Breast epithelium (tissue), 4 donors: ENCODE measurements at regions not wholly inside any gene's neighbourhood (a gene's known extent, or its start where the extent isn't known, plus 50 kb on each side); places are given as distances from the start of the nearest gene placed in this dataset.

Experiments used
- DNase-seq, 2 donors: peaks; one replicate each; pipeline ENCODE4 v3.0.0-alpha.2; 2019; ENCODE audit warnings: low spot score in 2 of 2
- H3K27ac ChIP-seq, 2 donors: fragments of 200-600 bp; sonication (generic) in 1 of 2; one replicate each; pipeline ENCODE4 v1.5.1; 2016 to 2019; ENCODE audit warnings: mild to moderate bottlenecking in 1 of 2
- H3K27me3 ChIP-seq, 2 donors: fragments of 200-600 bp; sonication (generic) in 1 of 2; one replicate each; pipeline versions ENCODE4 v1.5.1 to v1.6.0; 2017 to 2019; ENCODE audit warnings: control low read depth in 1 of 2, mild to moderate bottlenecking in 1 of 2
- H3K36me3 ChIP-seq: fragments of 200-600 bp; one replicate; pipeline ENCODE4 v1.5.1; 2019
- H3K4me1 ChIP-seq, 2 donors: fragments of 200-600 bp; sonication (generic); one replicate each; pipeline ENCODE4 v1.5.1; 2016 to 2019; ENCODE audit warnings: control low read depth in 1 of 2
- H3K4me3 ChIP-seq, 3 donors: fragments of 200-600 bp; sonication (generic); 1 replicate in 2 of 3; 2 replicates in 1 of 3; pipeline ENCODE4 v1.5.1; 2016 to 2019; ENCODE audit warnings: mild to moderate bottlenecking in 3 of 3, moderate library complexity in 2 of 3
- H3K9me3 ChIP-seq, 2 donors: fragments of 200-600 bp; sonication (generic) in 1 of 2; one replicate each; pipeline ENCODE4 v1.5.1; 2016 to 2019; ENCODE audit warnings: control low read depth in 1 of 2
- POLR2A ChIP-seq: fragments of 450-650 bp; IDR thresholded peaks from one replicate; pipeline ENCODE4 v1.6.1; 2016; ENCODE audit warnings: antibody characterized with exemption, mild to moderate bottlenecking, moderate library complexity
- POLR2AphosphoS5 ChIP-seq, 3 donors: sonication (generic); formaldehyde crosslinking; IDR thresholded peaks; one replicate each; pipeline ENCODE4 v1.6.1; 2017; ENCODE audit warnings: antibody characterized with exemption in 3 of 3
- intact Hi-C: fragments of 100-400 bp; cut with DNase I; formaldehyde crosslinking; loops from one replicate; pipeline ENCODE4 v1.15.1; 2023; ENCODE audit warnings: low total_unique reads
- TF ChIP-seq, protein P1 (sequence below), 3 donors: fragments of 450-650 bp; IDR thresholded peaks; one replicate each; pipeline ENCODE4 v1.5.1; 2016 to 2017; ENCODE audit warnings: antibody characterized with exemption in 3 of 3, mild to moderate bottlenecking in 3 of 3, moderate library complexity in 3 of 3

- TF ChIP-seq POLR2AphosphoS5 (IDR thresholded peaks at IDR 0.05) (no peak), POLR2A (no peak)
- TF ChIP-seq, protein P1, sequence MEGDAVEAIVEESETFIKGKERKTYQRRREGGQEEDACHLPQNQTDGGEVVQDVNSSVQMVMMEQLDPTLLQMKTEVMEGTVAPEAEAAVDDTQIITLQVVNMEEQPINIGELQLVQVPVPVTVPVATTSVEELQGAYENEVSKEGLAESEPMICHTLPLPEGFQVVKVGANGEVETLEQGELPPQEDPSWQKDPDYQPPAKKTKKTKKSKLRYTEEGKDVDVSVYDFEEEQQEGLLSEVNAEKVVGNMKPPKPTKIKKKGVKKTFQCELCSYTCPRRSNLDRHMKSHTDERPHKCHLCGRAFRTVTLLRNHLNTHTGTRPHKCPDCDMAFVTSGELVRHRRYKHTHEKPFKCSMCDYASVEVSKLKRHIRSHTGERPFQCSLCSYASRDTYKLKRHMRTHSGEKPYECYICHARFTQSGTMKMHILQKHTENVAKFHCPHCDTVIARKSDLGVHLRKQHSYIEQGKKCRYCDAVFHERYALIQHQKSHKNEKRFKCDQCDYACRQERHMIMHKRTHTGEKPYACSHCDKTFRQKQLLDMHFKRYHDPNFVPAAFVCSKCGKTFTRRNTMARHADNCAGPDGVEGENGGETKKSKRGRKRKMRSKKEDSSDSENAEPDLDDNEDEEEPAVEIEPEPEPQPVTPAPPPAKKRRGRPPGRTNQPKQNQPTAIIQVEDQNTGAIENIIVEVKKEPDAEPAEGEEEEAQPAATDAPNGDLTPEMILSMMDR (IDR thresholded peaks at IDR 0.05), result no peak
- no peaks in the 10 kb centered on the region for H3K9me3 ChIP-seq
- H3K36me3 ChIP-seq, result no peaks in the 10 kb centered on the region
- intact Hi-C loops, result loop anchor here (5.0 kb wide), 1 partner anchor 79 kb away; no protein-coding TSS in a partner anchor
- no peaks in the 10 kb centered on the region for H3K4me1 ChIP-seq
- no peak for DNase-seq
- no peak overlapping the region for H3K4me3 ChIP-seq
- no peak overlapping the region for H3K27ac ChIP-seq
- no peaks in the 10 kb centered on the region for H3K27me3 ChIP-seq
These were observed 137.1 kb upstream of the PIEZO2 start for GRCh38 chr18:11286431-11286830.

- Histone ChIP-seq H3K27me3 (no peaks in the 10 kb centered on the region), H3K4me1 (no peaks in the 10 kb centered on the region), H3K4me3 (no peak overlapping the region), H3K9me3 (no peaks in the 10 kb centered on the region), H3K36me3 (no peaks in the 10 kb centered on the region), H3K27ac (no peak overlapping the region)
- TF ChIP-seq POLR2AphosphoS5 (IDR thresholded peaks at IDR 0.05) (no peak), POLR2A (no peak)
- TF ChIP-seq, protein P1 (IDR thresholded peaks at IDR 0.05), result no peak
- no peak for DNase-seq
- intact Hi-C loops, result loop anchor here (5.0 kb wide), 1 partner anchor 78 kb away; no protein-coding TSS in a partner anchor
These were observed 135.4 kb upstream of the PIEZO2 start for GRCh38 chr18:11284811-11285210.

- no peaks in the 10 kb centered on the region for H3K4me1 ChIP-seq
- no peak for TF ChIP-seq POLR2A
- no peak for TF ChIP-seq POLR2AphosphoS5 (IDR thresholded peaks at IDR 0.05)
- TF ChIP-seq, protein P1 (IDR thresholded peaks at IDR 0.05), result no peak
- no peak overlapping the region for H3K4me3 ChIP-seq
- no peaks in the 10 kb centered on the region for H3K27me3 ChIP-seq
- H3K27ac ChIP-seq, result no peak overlapping the region
- H3K36me3 ChIP-seq, result no peaks in the 10 kb centered on the region
- DNase-seq, result no peak
- H3K9me3 ChIP-seq, result no peaks in the 10 kb centered on the region
- intact Hi-C loops, result no loop called here
These were observed 135.0 kb upstream of the PIEZO2 start for GRCh38 chr18:11284349-11284748.

- H3K27ac ChIP-seq, result no peak overlapping the region
- H3K36me3 ChIP-seq, result no peaks in the 10 kb centered on the region
- H3K4me1 ChIP-seq, result no peaks in the 10 kb centered on the region
- intact Hi-C loops, result no loop called here
- no peak overlapping the region for H3K4me3 ChIP-seq
- no peaks in the 10 kb centered on the region for H3K27me3 ChIP-seq
- H3K9me3 ChIP-seq, result no peaks in the 10 kb centered on the region
- TF ChIP-seq POLR2AphosphoS5 (IDR thresholded peaks at IDR 0.05) (no peak), POLR2A (no peak)
- TF ChIP-seq, protein P1 (IDR thresholded peaks at IDR 0.05), result no peak
- DNase-seq, result no peak
These were observed 134.3 kb upstream of the PIEZO2 start for GRCh38 chr18:11283479-11284161.

DNA sequence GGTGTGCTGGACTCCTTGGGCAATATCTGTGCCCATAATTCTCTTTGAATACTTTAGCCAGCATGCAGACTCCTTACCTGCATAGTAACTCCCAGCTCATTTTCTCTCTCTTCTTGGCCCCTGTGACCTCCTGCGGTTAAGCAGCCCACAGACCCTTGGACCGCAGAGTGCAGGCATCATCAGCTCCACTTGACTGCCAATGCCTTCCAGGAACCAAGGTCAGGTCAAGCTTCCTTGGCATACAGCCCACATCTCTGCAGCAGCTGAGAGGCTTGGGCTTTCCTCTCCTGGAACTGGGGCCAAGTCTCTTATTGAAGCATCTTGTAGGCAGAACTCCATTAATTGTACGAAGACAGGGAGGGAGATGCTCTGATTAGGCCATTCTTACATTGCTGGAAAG is 130.1 kb upstream of the PIEZO2 start:
- no peaks in the 10 kb centered on the region for H3K4me1 ChIP-seq
- intact Hi-C loops, result no loop called here
- H3K27me3 ChIP-seq, result no peaks in the 10 kb centered on the region
- DNase-seq, result no peak
- H3K27ac ChIP-seq, result no peak overlapping the region
- no peaks in the 10 kb centered on the region for H3K9me3 ChIP-seq
- TF ChIP-seq POLR2AphosphoS5 (IDR thresholded peaks at IDR 0.05) (no peak), POLR2A (no peak)
- TF ChIP-seq, protein P1 (IDR thresholded peaks at IDR 0.05), result no peak
- no peak overlapping the region for H3K4me3 ChIP-seq
- H3K36me3 ChIP-seq, result no peaks in the 10 kb centered on the region
